HL-60 (cell line): ENCODE measurements at regions not wholly inside any gene's neighbourhood (a gene's known extent, or its start where the extent isn't known, plus 50 kb on each side); places are given as distances from the start of the nearest gene placed in this dataset.
A peak's percentile ranks its signal among the peaks of the same experiment; 100 is the strongest.

Experiments used
- DNase-seq, 2 experiments: peaks; one replicate each; pipeline ENCODE4 v3.0.0-alpha.2; 2010 to 2020; ENCODE audit warnings: low read depth in 1 of 2, low spot score in 1 of 2
- H3K27ac ChIP-seq: fragments of 250-450 bp; sonication (Bioruptor Pico); replicated peaks from 2 replicates; pipeline ENCODE4 v1.5.1; 2020; ENCODE audit warnings: mild to moderate bottlenecking, moderate library complexity
- H3K27me3 ChIP-seq: fragments of 250-450 bp; sonication (Bioruptor Pico); 2 replicates; pipeline ENCODE4 v1.5.1; 2021; ENCODE audit warnings: mild to moderate bottlenecking, moderate library complexity; ENCODE audit not compliant: insufficient read depth, poor library complexity, severe bottlenecking
- H3K4me3 ChIP-seq: replicated peaks from 2 replicates; pipeline ENCODE4 v1.5.1; 2011; ENCODE audit warnings: mild to moderate bottlenecking, control low read depth, low read length; ENCODE audit not compliant: insufficient read depth
- CTCF ChIP-seq: IDR thresholded peaks from one replicate; pipeline ENCODE4 v1.5.1; 2011; ENCODE audit warnings: low read length, control low read depth, inconsistent platforms; ENCODE audit not compliant: insufficient read depth
- GABPA ChIP-seq: IDR thresholded peaks from 2 replicates; pipeline ENCODE4 v1.6.1; 2012; ENCODE audit warnings: low read depth
- POLR2AphosphoS5 ChIP-seq: IDR thresholded peaks from 2 replicates; pipeline ENCODE4 v1.6.1; 2012; ENCODE audit warnings: low read depth
- SPI1 ChIP-seq: IDR thresholded peaks from 2 replicates; pipeline ENCODE4 v1.6.1; 2012; ENCODE audit warnings: low read depth, mild to moderate bottlenecking, borderline replicate concordance
- TF ChIP-seq, protein P1 (sequence below): IDR thresholded peaks from 2 replicates; pipeline ENCODE4 v1.6.1; 2012; ENCODE audit warnings: low read depth; ENCODE audit not compliant: insufficient replicate concordance

DNA sequence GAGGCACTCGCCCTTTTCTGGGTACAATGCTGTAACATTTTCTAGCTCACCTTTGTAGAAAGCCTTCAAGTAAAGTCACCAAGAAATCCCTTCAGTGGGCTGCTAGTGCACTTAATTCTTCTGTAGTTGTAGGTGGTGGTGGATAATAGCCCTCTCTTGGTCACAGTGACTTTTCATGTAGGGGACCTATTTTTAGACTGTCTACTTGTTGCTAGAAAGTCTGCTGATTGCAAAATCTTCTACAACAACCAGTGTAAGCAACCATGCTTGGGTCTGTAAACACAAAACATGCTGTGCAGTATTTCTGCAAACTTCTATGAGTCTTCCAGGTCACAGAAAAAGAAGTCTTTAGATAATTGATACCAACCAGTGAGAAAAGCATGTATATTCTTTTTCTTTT, 55.6 kb downstream of the PBDC1 start:
- H3K27me3 ChIP-seq, result no peaks in the 10 kb centered on the region
- TF ChIP-seq, protein P1, sequence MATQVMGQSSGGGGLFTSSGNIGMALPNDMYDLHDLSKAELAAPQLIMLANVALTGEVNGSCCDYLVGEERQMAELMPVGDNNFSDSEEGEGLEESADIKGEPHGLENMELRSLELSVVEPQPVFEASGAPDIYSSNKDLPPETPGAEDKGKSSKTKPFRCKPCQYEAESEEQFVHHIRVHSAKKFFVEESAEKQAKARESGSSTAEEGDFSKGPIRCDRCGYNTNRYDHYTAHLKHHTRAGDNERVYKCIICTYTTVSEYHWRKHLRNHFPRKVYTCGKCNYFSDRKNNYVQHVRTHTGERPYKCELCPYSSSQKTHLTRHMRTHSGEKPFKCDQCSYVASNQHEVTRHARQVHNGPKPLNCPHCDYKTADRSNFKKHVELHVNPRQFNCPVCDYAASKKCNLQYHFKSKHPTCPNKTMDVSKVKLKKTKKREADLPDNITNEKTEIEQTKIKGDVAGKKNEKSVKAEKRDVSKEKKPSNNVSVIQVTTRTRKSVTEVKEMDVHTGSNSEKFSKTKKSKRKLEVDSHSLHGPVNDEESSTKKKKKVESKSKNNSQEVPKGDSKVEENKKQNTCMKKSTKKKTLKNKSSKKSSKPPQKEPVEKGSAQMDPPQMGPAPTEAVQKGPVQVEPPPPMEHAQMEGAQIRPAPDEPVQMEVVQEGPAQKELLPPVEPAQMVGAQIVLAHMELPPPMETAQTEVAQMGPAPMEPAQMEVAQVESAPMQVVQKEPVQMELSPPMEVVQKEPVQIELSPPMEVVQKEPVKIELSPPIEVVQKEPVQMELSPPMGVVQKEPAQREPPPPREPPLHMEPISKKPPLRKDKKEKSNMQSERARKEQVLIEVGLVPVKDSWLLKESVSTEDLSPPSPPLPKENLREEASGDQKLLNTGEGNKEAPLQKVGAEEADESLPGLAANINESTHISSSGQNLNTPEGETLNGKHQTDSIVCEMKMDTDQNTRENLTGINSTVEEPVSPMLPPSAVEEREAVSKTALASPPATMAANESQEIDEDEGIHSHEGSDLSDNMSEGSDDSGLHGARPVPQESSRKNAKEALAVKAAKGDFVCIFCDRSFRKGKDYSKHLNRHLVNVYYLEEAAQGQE, result no peak
- TF ChIP-seq CTCF (no peak), SPI1 (no peak), POLR2AphosphoS5 (no peak), GABPA (no peak)
- H3K4me3 ChIP-seq, result no peak overlapping the region
- no peak overlapping the region for H3K27ac ChIP-seq
- DNase-seq, result no peak

DNA sequence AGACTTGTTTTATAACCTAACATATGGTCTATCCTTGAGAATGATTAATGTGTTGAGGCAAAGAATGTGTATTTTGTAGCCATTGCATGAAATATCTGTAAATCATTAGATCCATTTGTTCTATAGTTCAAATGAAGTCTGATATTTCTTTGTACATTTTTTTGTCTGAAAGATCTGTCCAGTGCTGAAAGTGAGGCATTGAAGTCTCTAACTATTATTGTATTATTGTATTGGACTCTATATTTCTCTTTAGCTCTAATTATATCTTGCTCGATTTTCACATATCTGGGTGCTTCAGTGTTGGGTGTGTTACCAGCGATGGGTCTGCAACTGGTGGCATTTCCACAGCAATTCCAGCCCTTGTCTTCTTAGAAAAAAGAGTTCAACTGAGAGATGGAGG, 76.0 kb downstream of the PBDC1 start:
- Histone ChIP-seq H3K4me3 (no peak overlapping the region), H3K27me3 (no peaks in the 10 kb centered on the region), H3K27ac (no peak overlapping the region)
- TF ChIP-seq, protein P1, result peak; percentile 78
- TF ChIP-seq CTCF (no peak), POLR2AphosphoS5 (no peak)
- no peak for DNase-seq

DNA sequence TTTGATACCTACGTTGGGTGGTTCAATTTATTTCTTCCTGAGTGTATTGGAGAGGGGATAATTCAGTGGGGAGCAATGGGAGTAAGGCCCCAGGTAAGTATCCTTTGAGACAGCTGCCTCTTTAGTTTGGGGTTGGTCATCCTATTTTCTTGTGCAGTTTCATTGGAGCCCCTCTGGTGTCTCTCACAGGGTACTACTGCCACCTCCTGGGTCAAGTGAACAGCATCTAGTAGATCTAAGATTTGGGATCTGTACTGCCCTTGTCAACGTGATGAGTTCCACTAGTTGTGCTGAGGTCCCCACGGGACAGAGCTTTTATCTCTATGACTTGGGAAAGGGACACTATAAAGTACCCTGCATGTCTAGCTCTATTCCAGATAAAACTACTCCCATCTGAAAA, 80.6 kb downstream of the PBDC1 start:
- H3K4me3 ChIP-seq, result no peak overlapping the region
- no peaks in the 10 kb centered on the region for H3K27me3 ChIP-seq
- no peak for TF ChIP-seq SPI1
- TF ChIP-seq, protein P1, result no peak
- peak; percentile 28 for TF ChIP-seq CTCF
- DNase-seq, result peak; percentile 8 to 52
- no peak overlapping the region for H3K27ac ChIP-seq
